ENCODE measurements at regions not wholly inside any gene's neighbourhood (a gene's known extent, or its start where the extent isn't known, plus 50 kb on each side); places are given as distances from the start of the nearest gene placed in this dataset.

- Histone ChIP-seq H3K4me1 (replicated peaks; ENCODE audit: insufficient read depth) (no peaks in the 10 kb centered on the region), H3F3A (ENCODE audit: insufficient read depth, low read depth) (no peaks in the 10 kb centered on the region), H3K27ac (no peak overlapping the region), H2AFZ (no peak overlapping the region), H3K79me2 (ENCODE audit: low read depth) (no peaks in the 10 kb centered on the region), H3K4me3 (no peak overlapping the region), H3K36me3 (ENCODE audit: low read depth) (no peaks in the 10 kb centered on the region), H4K20me1 (ENCODE audit: insufficient read depth) (no peaks in the 10 kb centered on the region), H3K27me3 (ENCODE audit: insufficient read depth, low read depth) (no peaks in the 10 kb centered on the region), H3K9me2 (ENCODE audit: insufficient read depth) (no peaks in the 10 kb centered on the region), H3K9me3 (ENCODE audit: insufficient read depth, low read depth) (no peaks in the 10 kb centered on the region), H3K4me2 (no peak overlapping the region)
- no peak for DNase-seq
- BruUV-seq (replicated peaks), result no TSS peak
- POLR2A ChIA-PET (ENCODE audit: unreplicated experiment), result no interaction called here
- no peak for TF ChIP-seq CTCF (conservative IDR thresholded peaks at IDR 0.05)
- no peak for TF ChIP-seq EZH2 (IDR thresholded peaks at IDR 0.05; ENCODE audit: low read depth)
- CTCF ChIA-PET, result no interaction called here
- intact Hi-C loops (cut with micrococcal nuclease; ENCODE audit: unreplicated experiment), result no loop called here
Observed at GRCh38 chr6:92369309-92369708, 1050.0 kb downstream of the EPHA7 start.

- Histone ChIP-seq H3K4me3 (no peak overlapping the region), H3K9me2 (ENCODE audit: insufficient read depth) (no peaks in the 10 kb centered on the region), H2AFZ (no peak overlapping the region), H3K36me3 (ENCODE audit: low read depth) (no peaks in the 10 kb centered on the region), H3K9me3 (ENCODE audit: insufficient read depth, low read depth) (no peaks in the 10 kb centered on the region), H3K4me1 (replicated peaks; ENCODE audit: insufficient read depth) (no peaks in the 10 kb centered on the region), H3K27ac (no peak overlapping the region), H4K20me1 (ENCODE audit: insufficient read depth) (no peaks in the 10 kb centered on the region), H3K4me2 (no peak overlapping the region), H3F3A (ENCODE audit: insufficient read depth, low read depth) (no peaks in the 10 kb centered on the region), H3K27me3 (ENCODE audit: insufficient read depth, low read depth) (no peaks in the 10 kb centered on the region), H3K79me2 (ENCODE audit: low read depth) (no peaks in the 10 kb centered on the region)
- ChIA-PET CTCF (no interaction called here), POLR2A (ENCODE audit: unreplicated experiment) (no interaction called here)
- no peak for DNase-seq
- no TSS peak for BruUV-seq (replicated peaks)
- intact Hi-C loops (cut with micrococcal nuclease; ENCODE audit: unreplicated experiment), result no loop called here
- TF ChIP-seq CTCF (conservative IDR thresholded peaks at IDR 0.05), result no peak
- no peak for TF ChIP-seq EZH2 (IDR thresholded peaks at IDR 0.05; ENCODE audit: low read depth)
Observed at GRCh38 chr6:92364948-92365541, 1054.3 kb downstream of the EPHA7 start.

- Histone ChIP-seq H3K4me1 (replicated peaks; ENCODE audit: insufficient read depth) (no peaks in the 10 kb centered on the region), H4K20me1 (ENCODE audit: insufficient read depth) (no peaks in the 10 kb centered on the region), H3K4me2 (no peak overlapping the region), H3K27me3 (ENCODE audit: insufficient read depth, low read depth) (no peaks in the 10 kb centered on the region), H3K9me2 (ENCODE audit: insufficient read depth) (no peaks in the 10 kb centered on the region), H3K27ac (no peak overlapping the region), H3K36me3 (ENCODE audit: low read depth) (no peaks in the 10 kb centered on the region), H2AFZ (no peak overlapping the region), H3F3A (ENCODE audit: insufficient read depth, low read depth) (no peaks in the 10 kb centered on the region), H3K9me3 (ENCODE audit: insufficient read depth, low read depth) (no peaks in the 10 kb centered on the region), H3K4me3 (no peak overlapping the region), H3K79me2 (ENCODE audit: low read depth) (no peaks in the 10 kb centered on the region)
- ChIA-PET POLR2A (ENCODE audit: unreplicated experiment) (no interaction called here), CTCF (no interaction called here)
- BruUV-seq (replicated peaks), result no TSS peak
- no peak for DNase-seq
- TF ChIP-seq EZH2 (IDR thresholded peaks at IDR 0.05; ENCODE audit: low read depth) (no peak), CTCF (conservative IDR thresholded peaks at IDR 0.05) (no peak)
- intact Hi-C loops (cut with micrococcal nuclease; ENCODE audit: unreplicated experiment), result no loop called here
Observed at GRCh38 chr6:92363111-92363510, 1056.2 kb downstream of the EPHA7 start.
